Uterus (tissue), 2 donors: ENCODE measurements at regions not wholly inside any gene's neighbourhood (a gene's known extent, or its start where the extent isn't known, plus 50 kb on each side); places are given as distances from the start of the nearest gene placed in this dataset.

Experiments
- CTCF ChIP-seq, 4 experiments: fragments of 200-600 bp in 2 of 4; fragments of 450-650 bp in 2 of 4; sonication (generic) in 2 of 4; IDR thresholded peaks; one replicate each; pipeline ENCODE4 v1.5.1; 2016 to 2019; ENCODE audit warnings: antibody characterized with exemption in 4 of 4, mild to moderate bottlenecking in 2 of 4, moderate library complexity in 1 of 4
- POLR2A ChIP-seq, 2 donors: fragments of 450-650 bp; IDR thresholded peaks; one replicate each; pipeline ENCODE4 v1.6.1; 2016; ENCODE audit warnings: antibody characterized with exemption in 2 of 2, mild to moderate bottlenecking in 1 of 2, moderate library complexity in 1 of 2

GRCh38 chr12:83848702-83849101 lies 1063.9 kb downstream of the SLC6A15 start:
- no peak for TF ChIP-seq CTCF (IDR thresholded peaks at IDR 0.05)
- TF ChIP-seq POLR2A (IDR thresholded peaks at IDR 0.05) = no peak
